HEK293 (cell line): ENCODE measurements at regions not wholly inside any gene's neighbourhood (a gene's known extent, or its start where the extent isn't known, plus 50 kb on each side); places are given as distances from the start of the nearest gene placed in this dataset.

Experiments
- CTCF ChIA-PET: fragments of 350-600 bp; formaldehyde crosslinking; extraction: SDS; loops from one replicate; lab custom pipeline; 2021; ENCODE audit warnings: antibody characterized with exemption; lab: Yijun Ruan, JAX
- POLR2A ChIA-PET: fragments of 300-600 bp; formaldehyde crosslinking; extraction: SDS; loops from one replicate; lab custom pipeline; 2020; ENCODE audit warnings: antibody characterized with exemption, inconsistent platforms; lab: Yijun Ruan, JAX
- H3K27ac ChIP-seq: fragments of 200-500 bp; sonication (Bioruptor generic); 2 replicates; pipeline ENCODE4 v1.5.1; 2014; ENCODE audit warnings: low read depth, low read length, control low read depth, inconsistent platforms; ENCODE audit errors: extremely low read depth
- H3K36me3 ChIP-seq, 2 experiments: fragments of 200-500 bp in 1 of 2; sonication (Bioruptor generic) in 1 of 2; 1 replicate in 1 of 2; 2 replicates in 1 of 2; pipeline ENCODE4 v1.5.1; 2014 to 2017; ENCODE audit warnings: inconsistent platforms in 2 of 2, low read length in 2 of 2; ENCODE audit not compliant: control insufficient read depth in 2 of 2, insufficient read depth in 1 of 2
- H3K4me1 ChIP-seq: fragments of 200-500 bp; sonication (Bioruptor generic); 2 replicates; pipeline ENCODE4 v1.5.1; 2014; ENCODE audit warnings: mild to moderate bottlenecking, low read length, inconsistent platforms; ENCODE audit not compliant: control insufficient read depth, insufficient read depth
- H3K4me3 ChIP-seq: 2 replicates; pipeline ENCODE4 v1.5.1; 2011; ENCODE audit warnings: low read depth, mild to moderate bottlenecking, control low read depth, low read length, moderate library complexity
- H3K9me3 ChIP-seq: fragments of 200-500 bp; sonication (Bioruptor generic); 2 replicates; pipeline ENCODE4 v1.5.1; 2014; ENCODE audit warnings: low read depth, low read length, inconsistent platforms; ENCODE audit not compliant: control insufficient read depth, insufficient read depth
- KLF1 ChIP-seq: fragments of 450-650 bp; formaldehyde crosslinking; IDR thresholded peaks from 2 replicates; pipeline ENCODE4 v1.5.1; 2016; ENCODE audit warnings: missing biosample characterization, missing genetic modification characterization
- ZNF114 ChIP-seq: fragments of 450-650 bp; formaldehyde crosslinking; IDR thresholded peaks from 2 replicates; pipeline ENCODE4 v1.5.0; 2017; ENCODE audit warnings: missing biosample characterization, missing genetic modification characterization
- ZNF184 ChIP-seq: fragments of 450-650 bp; IDR thresholded peaks from 2 replicates; pipeline ENCODE4 v1.5.1; 2018; ENCODE audit warnings: missing biosample characterization, mild to moderate bottlenecking, missing genetic modification characterization
- ZNF266 ChIP-seq: fragments of 450-650 bp; formaldehyde crosslinking; IDR thresholded peaks from 2 replicates; pipeline ENCODE4 v1.5.1; 2016; ENCODE audit warnings: missing biosample characterization, missing genetic modification characterization, low read depth
- ZNF292 ChIP-seq: fragments of 450-650 bp; formaldehyde crosslinking; IDR thresholded peaks from 2 replicates; pipeline ENCODE4 v1.5.1; 2016; ENCODE audit warnings: low read depth, missing biosample characterization, missing genetic modification characterization, borderline replicate concordance
- ZNF449 ChIP-seq: fragments of 450-650 bp; formaldehyde crosslinking; IDR thresholded peaks from 2 replicates; pipeline ENCODE4 v1.5.1; 2017; ENCODE audit warnings: missing biosample characterization, mild to moderate bottlenecking, missing genetic modification characterization, moderate library complexity
- ZNF513 ChIP-seq: fragments of 450-650 bp; IDR thresholded peaks from 2 replicates; pipeline ENCODE4 v1.5.1; 2018; ENCODE audit warnings: missing biosample characterization, missing genetic modification characterization
- ZNF549 ChIP-seq: fragments of 450-650 bp; IDR thresholded peaks from 2 replicates; pipeline ENCODE4 v1.5.1; 2018; ENCODE audit warnings: missing biosample characterization, missing genetic modification characterization, mild to moderate bottlenecking, inconsistent platforms, moderate library complexity
- ZNF560 ChIP-seq: fragments of 450-650 bp; formaldehyde crosslinking; IDR thresholded peaks from 2 replicates; pipeline ENCODE4 v1.5.1; 2017; ENCODE audit warnings: missing biosample characterization, missing genetic modification characterization, borderline replicate concordance
- ZNF654 ChIP-seq: fragments of 450-650 bp; formaldehyde crosslinking; IDR thresholded peaks from 2 replicates; pipeline ENCODE4 v1.5.1; 2016; ENCODE audit warnings: low read depth, missing biosample characterization, missing genetic modification characterization
- ZNF747 ChIP-seq: fragments of 450-650 bp; formaldehyde crosslinking; IDR thresholded peaks from 2 replicates; pipeline ENCODE4 v1.5.1; 2016; ENCODE audit warnings: missing biosample characterization, missing genetic modification characterization
- TF ChIP-seq, protein P1 (sequence below): fragments of 450-650 bp; formaldehyde crosslinking; IDR thresholded peaks from 2 replicates; pipeline ENCODE4 v1.5.1; 2016; ENCODE audit warnings: missing biosample characterization, missing genetic modification characterization, low read depth
- TF ChIP-seq, protein P2 (sequence below): fragments of 450-650 bp; formaldehyde crosslinking; IDR thresholded peaks from 2 replicates; pipeline ENCODE4 v1.5.1; 2016; ENCODE audit warnings: missing biosample characterization, missing genetic modification characterization, borderline replicate concordance
- TF ChIP-seq, protein P3 (sequence below): fragments of 450-650 bp; formaldehyde crosslinking; IDR thresholded peaks from 2 replicates; pipeline ENCODE4 v1.5.1; 2017; ENCODE audit warnings: missing biosample characterization, missing genetic modification characterization

DNA sequence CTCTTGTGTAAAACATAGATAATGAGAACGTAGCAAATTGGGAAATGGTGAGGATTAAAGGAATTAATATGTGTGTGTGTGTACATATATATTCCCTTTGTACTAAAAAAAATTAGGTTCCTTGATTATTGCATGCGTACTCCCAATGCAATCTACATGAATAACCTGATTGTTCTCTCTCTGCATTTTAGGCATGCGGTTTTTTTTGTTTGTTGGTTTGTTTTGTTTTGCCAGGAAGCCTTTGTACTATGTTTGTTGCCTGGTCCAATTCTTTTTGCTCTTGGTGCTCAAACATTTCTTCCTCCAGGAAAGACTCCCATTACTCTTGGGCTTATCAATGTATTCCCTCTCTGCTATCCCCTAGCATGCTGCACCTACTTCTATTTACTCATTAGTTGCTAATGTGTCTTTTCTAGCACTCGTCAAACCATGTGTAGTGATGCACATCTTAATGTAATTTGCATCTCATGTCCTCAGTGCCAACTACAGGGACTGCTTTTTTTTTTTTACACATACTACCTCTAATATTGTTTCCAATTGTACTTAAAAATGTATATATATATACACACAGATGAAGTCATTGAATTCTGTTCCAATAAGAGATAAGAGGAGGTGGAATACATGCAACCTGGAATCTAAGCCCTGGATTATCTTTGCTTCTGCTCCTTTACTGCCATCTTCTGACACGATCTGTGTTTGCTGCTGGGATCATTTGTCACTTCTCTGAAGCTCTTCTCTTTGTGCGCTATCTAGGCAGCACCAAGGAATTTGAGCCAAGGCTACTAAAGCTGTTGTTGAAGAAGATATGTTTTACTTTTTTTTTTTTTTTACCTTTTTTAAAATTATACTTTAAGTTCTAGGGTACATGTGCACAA, 197.2 kb upstream of the ANO3 start:
- CTCF ChIA-PET, result interaction anchor here (0.6 to 1.4 kb wide), 6 partner anchors 11 to 156 kb away, joined by 3 to 4 read pairs (median 3); no protein-coding TSS in a partner anchor

GRCh38 chr11:26137651-26138050, 194.3 kb upstream of the ANO3 start:
- CTCF ChIA-PET, result interaction anchor here (0.7 to 1.6 kb wide), 2 partner anchors 57 to 156 kb away, joined by 5 to 6 read pairs; no protein-coding TSS in a partner anchor
- Histone ChIP-seq H3K4me1 (no peaks in the 10 kb centered on the region), H3K36me3 (no peaks in the 10 kb centered on the region), H3K4me3 (no peak overlapping the region), H3K9me3 (no peaks in the 10 kb centered on the region), H3K27ac (no peak overlapping the region)
- POLR2A ChIA-PET, result no interaction called here
- TF ChIP-seq ZNF266 (tag by site-specific recombination), result no peak
- no peak for TF ChIP-seq ZNF560
- TF ChIP-seq, protein P1, sequence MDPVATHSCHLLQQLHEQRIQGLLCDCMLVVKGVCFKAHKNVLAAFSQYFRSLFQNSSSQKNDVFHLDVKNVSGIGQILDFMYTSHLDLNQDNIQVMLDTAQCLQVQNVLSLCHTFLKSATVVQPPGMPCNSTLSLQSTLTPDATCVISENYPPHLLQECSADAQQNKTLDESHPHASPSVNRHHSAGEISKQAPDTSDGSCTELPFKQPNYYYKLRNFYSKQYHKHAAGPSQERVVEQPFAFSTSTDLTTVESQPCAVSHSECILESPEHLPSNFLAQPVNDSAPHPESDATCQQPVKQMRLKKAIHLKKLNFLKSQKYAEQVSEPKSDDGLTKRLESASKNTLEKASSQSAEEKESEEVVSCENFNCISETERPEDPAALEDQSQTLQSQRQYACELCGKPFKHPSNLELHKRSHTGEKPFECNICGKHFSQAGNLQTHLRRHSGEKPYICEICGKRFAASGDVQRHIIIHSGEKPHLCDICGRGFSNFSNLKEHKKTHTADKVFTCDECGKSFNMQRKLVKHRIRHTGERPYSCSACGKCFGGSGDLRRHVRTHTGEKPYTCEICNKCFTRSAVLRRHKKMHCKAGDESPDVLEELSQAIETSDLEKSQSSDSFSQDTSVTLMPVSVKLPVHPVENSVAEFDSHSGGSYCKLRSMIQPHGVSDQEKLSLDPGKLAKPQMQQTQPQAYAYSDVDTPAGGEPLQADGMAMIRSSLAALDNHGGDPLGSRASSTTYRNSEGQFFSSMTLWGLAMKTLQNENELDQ (tag by site-specific recombination), result no peak
- TF ChIP-seq ZNF184, result no peak
- no peak for TF ChIP-seq ZNF292 (tag by site-specific recombination)
- TF ChIP-seq ZNF449 (tag by site-specific recombination), result no peak
- no peak for TF ChIP-seq ZNF114 (tag by site-specific recombination)
- TF ChIP-seq ZNF549, result no peak
- TF ChIP-seq ZNF747 (tag by site-specific recombination), result no peak
- no peak for TF ChIP-seq KLF1
- TF ChIP-seq, protein P2, sequence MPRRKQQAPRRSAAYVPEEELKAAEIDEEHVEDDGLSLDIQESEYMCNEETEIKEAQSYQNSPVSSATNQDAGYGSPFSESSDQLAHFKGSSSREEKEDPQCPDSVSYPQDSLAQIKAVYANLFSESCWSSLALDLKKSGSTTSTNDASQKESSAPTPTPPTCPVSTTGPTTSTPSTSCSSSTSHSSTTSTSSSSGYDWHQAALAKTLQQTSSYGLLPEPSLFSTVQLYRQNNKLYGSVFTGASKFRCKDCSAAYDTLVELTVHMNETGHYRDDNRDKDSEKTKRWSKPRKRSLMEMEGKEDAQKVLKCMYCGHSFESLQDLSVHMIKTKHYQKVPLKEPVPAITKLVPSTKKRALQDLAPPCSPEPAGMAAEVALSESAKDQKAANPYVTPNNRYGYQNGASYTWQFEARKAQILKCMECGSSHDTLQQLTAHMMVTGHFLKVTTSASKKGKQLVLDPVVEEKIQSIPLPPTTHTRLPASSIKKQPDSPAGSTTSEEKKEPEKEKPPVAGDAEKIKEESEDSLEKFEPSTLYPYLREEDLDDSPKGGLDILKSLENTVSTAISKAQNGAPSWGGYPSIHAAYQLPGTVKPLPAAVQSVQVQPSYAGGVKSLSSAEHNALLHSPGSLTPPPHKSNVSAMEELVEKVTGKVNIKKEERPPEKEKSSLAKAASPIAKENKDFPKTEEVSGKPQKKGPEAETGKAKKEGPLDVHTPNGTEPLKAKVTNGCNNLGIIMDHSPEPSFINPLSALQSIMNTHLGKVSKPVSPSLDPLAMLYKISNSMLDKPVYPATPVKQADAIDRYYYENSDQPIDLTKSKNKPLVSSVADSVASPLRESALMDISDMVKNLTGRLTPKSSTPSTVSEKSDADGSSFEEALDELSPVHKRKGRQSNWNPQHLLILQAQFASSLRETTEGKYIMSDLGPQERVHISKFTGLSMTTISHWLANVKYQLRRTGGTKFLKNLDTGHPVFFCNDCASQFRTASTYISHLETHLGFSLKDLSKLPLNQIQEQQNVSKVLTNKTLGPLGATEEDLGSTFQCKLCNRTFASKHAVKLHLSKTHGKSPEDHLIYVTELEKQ, result no peak

More for the DNA sequence above, 197.2 kb upstream of the ANO3 start:
- POLR2A ChIA-PET, result no interaction called here
- Histone ChIP-seq H3K9me3 (no peaks in the 10 kb centered on the region), H3K4me3 (no peak overlapping the region), H3K4me1 (no peaks in the 10 kb centered on the region), H3K27ac (no peak overlapping the region), H3K36me3 (no peaks in the 10 kb centered on the region)
- TF ChIP-seq ZNF513 (tag by site-specific recombination) (no peak), ZNF654 (tag by site-specific recombination) (peak; percentile 25)
- TF ChIP-seq, protein P3, sequence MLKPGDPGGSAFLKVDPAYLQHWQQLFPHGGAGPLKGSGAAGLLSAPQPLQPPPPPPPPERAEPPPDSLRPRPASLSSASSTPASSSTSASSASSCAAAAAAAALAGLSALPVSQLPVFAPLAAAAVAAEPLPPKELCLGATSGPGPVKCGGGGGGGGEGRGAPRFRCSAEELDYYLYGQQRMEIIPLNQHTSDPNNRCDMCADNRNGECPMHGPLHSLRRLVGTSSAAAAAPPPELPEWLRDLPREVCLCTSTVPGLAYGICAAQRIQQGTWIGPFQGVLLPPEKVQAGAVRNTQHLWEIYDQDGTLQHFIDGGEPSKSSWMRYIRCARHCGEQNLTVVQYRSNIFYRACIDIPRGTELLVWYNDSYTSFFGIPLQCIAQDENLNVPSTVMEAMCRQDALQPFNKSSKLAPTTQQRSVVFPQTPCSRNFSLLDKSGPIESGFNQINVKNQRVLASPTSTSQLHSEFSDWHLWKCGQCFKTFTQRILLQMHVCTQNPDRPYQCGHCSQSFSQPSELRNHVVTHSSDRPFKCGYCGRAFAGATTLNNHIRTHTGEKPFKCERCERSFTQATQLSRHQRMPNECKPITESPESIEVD (tag by site-specific recombination), result no peak
